Muscle layer of duodenum (tissue), 2 donors: ENCODE measurements at regions not wholly inside any gene's neighbourhood (a gene's known extent, or its start where the extent isn't known, plus 50 kb on each side); places are given as distances from the start of the nearest gene placed in this dataset.
"Not testable (repeated sequence)": the region's sequence is repeated elsewhere in the genome, so short reads cannot be mapped to it uniquely, and the experiment has no call there.

Experiments used
- H3K27ac ChIP-seq: one replicate; pipeline ENCODE4 v1.7.0; 2013; ENCODE audit warnings: mild to moderate bottlenecking, low read length
- H3K27me3 ChIP-seq: one replicate; pipeline ENCODE4 v1.7.0; 2013; ENCODE audit warnings: low read depth, mild to moderate bottlenecking, control low read depth, low read length
- H3K36me3 ChIP-seq, 2 donors: one replicate each; pipeline ENCODE4 v1.7.0; 2013; ENCODE audit warnings: low read length in 2 of 2, control low read depth in 1 of 2, mild to moderate bottlenecking in 1 of 2; ENCODE audit not compliant: insufficient read depth in 2 of 2, control insufficient read depth in 1 of 2
- H3K4me1 ChIP-seq, 2 donors: one replicate each; pipeline ENCODE4 v1.7.0; 2013; ENCODE audit warnings: low read length in 2 of 2, mild to moderate bottlenecking in 2 of 2, control low read depth in 1 of 2, moderate library complexity in 1 of 2; ENCODE audit not compliant: insufficient read depth in 2 of 2, control insufficient read depth in 1 of 2
- H3K4me3 ChIP-seq, 2 donors: one replicate each; pipeline ENCODE4 v1.7.0; 2013; ENCODE audit warnings: low read length in 2 of 2, low read depth in 1 of 2, mild to moderate bottlenecking in 1 of 2
- H3K9me3 ChIP-seq, 2 donors: one replicate each; pipeline ENCODE4 v1.7.0; 2013; ENCODE audit warnings: low read length in 2 of 2, control low read depth in 1 of 2, mild to moderate bottlenecking in 1 of 2; ENCODE audit not compliant: control insufficient read depth in 1 of 2
- donor health status: healthy.

- no peak overlapping the region for H3K27ac ChIP-seq
- no peaks in the 10 kb centered on the region for H3K36me3 ChIP-seq
- no peaks in the 10 kb centered on the region for H3K27me3 ChIP-seq
- H3K4me3 ChIP-seq: no peak overlapping the region
- H3K9me3 ChIP-seq: no peaks in the 10 kb centered on the region
- peaks cover 0 to 3% of the 10 kb centered on the region in 2 donors for H3K4me1 ChIP-seq
These were observed 251.4 kb upstream of the RGMA start for GRCh38 chr15:93340406-93340805.

GRCh38 chr15:93333796-93334195 lies 244.8 kb upstream of the RGMA start:
- Histone ChIP-seq H3K4me1 (no peaks in the 10 kb centered on the region), H3K9me3 (no peaks in the 10 kb centered on the region), H3K4me3 (no peak overlapping the region), H3K27ac (no peak overlapping the region), H3K27me3 (peaks cover 3% of the 10 kb centered on the region), H3K36me3 (no peaks in the 10 kb centered on the region)

GRCh38 chr15:93333126-93333525 lies 244.1 kb upstream of the RGMA start:
- H3K27ac ChIP-seq, H3K4me1 ChIP-seq, H3K4me3 ChIP-seq, H3K9me3 ChIP-seq, H3K36me3 ChIP-seq, H3K27me3 ChIP-seq: not testable (repeated sequence)

GRCh38 chr15:93332168-93332553 lies 243.2 kb upstream of the RGMA start:
- Histone ChIP-seq H3K27me3 (peaks cover 3% of the 10 kb centered on the region), H3K27ac (no peak overlapping the region), H3K4me3 (no peak overlapping the region), H3K9me3 (no peaks in the 10 kb centered on the region), H3K36me3 (no peaks in the 10 kb centered on the region), H3K4me1 (no peaks in the 10 kb centered on the region)

- no peak overlapping the region for H3K4me3 ChIP-seq
- H3K27ac ChIP-seq: no peak overlapping the region
These were observed 242.6 kb upstream of the RGMA start for GRCh38 chr15:93331545-93332167.

GRCh38 chr15:93330912-93331544 lies 242.0 kb upstream of the RGMA start:
- Histone ChIP-seq H3K4me3 (no peak overlapping the region), H3K4me1 (no peaks in the 10 kb centered on the region), H3K27me3 (peaks cover 3% of the 10 kb centered on the region), H3K9me3 (no peaks in the 10 kb centered on the region), H3K36me3 (no peaks in the 10 kb centered on the region), H3K27ac (no peak overlapping the region)

More at GRCh38 chr15:93331545-93332167, 242.6 kb upstream of the RGMA start:
- Histone ChIP-seq H3K27me3 (peaks cover 3% of the 10 kb centered on the region), H3K4me1 (no peaks in the 10 kb centered on the region), H3K9me3 (no peaks in the 10 kb centered on the region), H3K36me3 (no peaks in the 10 kb centered on the region)

- Histone ChIP-seq H3K27me3 (no peaks in the 10 kb centered on the region), H3K36me3 (no peaks in the 10 kb centered on the region), H3K4me1 (no peaks in the 10 kb centered on the region), H3K9me3 (no peaks in the 10 kb centered on the region), H3K27ac (no peak overlapping the region), H3K4me3 (no peak overlapping the region)
These were observed 238.4 kb upstream of the RGMA start for GRCh38 chr15:93327364-93327763.

GRCh38 chr15:93324186-93324975 lies 235.4 kb upstream of the RGMA start:
- no peaks in the 10 kb centered on the region for H3K9me3 ChIP-seq
- H3K27me3 ChIP-seq: no peaks in the 10 kb centered on the region
- no peak overlapping the region for H3K27ac ChIP-seq
- H3K4me1 ChIP-seq: no peaks in the 10 kb centered on the region
- H3K4me3 ChIP-seq: no peak overlapping the region
- H3K36me3 ChIP-seq: no peaks in the 10 kb centered on the region

GRCh38 chr15:93321881-93322282 lies 232.9 kb upstream of the RGMA start:
- no peaks in the 10 kb centered on the region for H3K27me3 ChIP-seq
- no peaks in the 10 kb centered on the region for H3K4me1 ChIP-seq
- H3K4me3 ChIP-seq: no peak overlapping the region
- H3K27ac ChIP-seq: no peak overlapping the region
- no peaks in the 10 kb centered on the region for H3K9me3 ChIP-seq
- no peaks in the 10 kb centered on the region for H3K36me3 ChIP-seq

- Histone ChIP-seq H3K36me3 (no peaks in the 10 kb centered on the region), H3K4me3 (no peak overlapping the region), H3K27me3 (no peaks in the 10 kb centered on the region), H3K27ac (no peak overlapping the region), H3K4me1 (no peaks in the 10 kb centered on the region), H3K9me3 (no peaks in the 10 kb centered on the region)
These were observed 230.3 kb upstream of the RGMA start for GRCh38 chr15:93319121-93319814.

- Histone ChIP-seq H3K9me3 (no peaks in the 10 kb centered on the region), H3K36me3 (no peaks in the 10 kb centered on the region), H3K4me1 (peaks cover 0 to 4% of the 10 kb centered on the region in 2 donors), H3K27ac (no peak overlapping the region), H3K27me3 (no peaks in the 10 kb centered on the region), H3K4me3 (no peak overlapping the region)
These were observed 228.8 kb upstream of the RGMA start for GRCh38 chr15:93317772-93318171.
